ENCODE measurements at regions not wholly inside any gene's neighbourhood (a gene's known extent, or its start where the extent isn't known, plus 50 kb on each side); places are given as distances from the start of the nearest gene placed in this dataset.

- TF ChIP-seq CTCF (IDR thresholded peaks at IDR 0.05) (no peak), EZH2 (IDR thresholded peaks at IDR 0.05; ENCODE audit: borderline replicate concordance, insufficient read depth, low read depth, low read length, poor library complexity, severe bottlenecking) (no peak)
These were observed 280.4 kb downstream of the MTERF1 start for GRCh38 chr7:91600112-91600511.
